HG02623 (cell line): ENCODE measurements at regions not wholly inside any gene's neighbourhood (a gene's known extent, or its start where the extent isn't known, plus 50 kb on each side); places are given as distances from the start of the nearest gene placed in this dataset.

Source experiments
- ATAC-seq: cut with Tn5 transposase; IDR thresholded peaks from one replicate; pipeline ENCODE4 v1.9.1; 2021; ENCODE audit warnings: moderate library complexity; ENCODE audit not compliant: unreplicated experiment

DNA sequence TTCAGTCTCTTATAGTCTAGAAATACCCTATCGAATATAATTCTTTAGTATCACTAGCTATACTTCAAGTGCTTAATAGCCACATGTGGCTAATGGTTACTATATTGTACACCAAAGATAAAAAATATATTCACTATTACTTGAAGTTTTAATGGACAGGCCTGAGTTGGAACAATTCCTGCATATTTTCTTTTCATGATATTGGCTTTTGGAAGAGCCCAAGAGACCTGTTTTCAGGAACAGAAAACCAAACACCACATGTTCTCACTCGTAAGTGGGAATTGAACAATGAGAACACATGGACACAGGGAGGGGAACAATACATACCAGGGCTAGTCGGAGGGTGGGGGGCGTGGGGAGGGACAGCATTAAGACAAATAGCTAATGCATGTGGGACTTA lies 334.4 kb upstream of the TRIB2 start:
- ATAC-seq, result no peak

DNA sequence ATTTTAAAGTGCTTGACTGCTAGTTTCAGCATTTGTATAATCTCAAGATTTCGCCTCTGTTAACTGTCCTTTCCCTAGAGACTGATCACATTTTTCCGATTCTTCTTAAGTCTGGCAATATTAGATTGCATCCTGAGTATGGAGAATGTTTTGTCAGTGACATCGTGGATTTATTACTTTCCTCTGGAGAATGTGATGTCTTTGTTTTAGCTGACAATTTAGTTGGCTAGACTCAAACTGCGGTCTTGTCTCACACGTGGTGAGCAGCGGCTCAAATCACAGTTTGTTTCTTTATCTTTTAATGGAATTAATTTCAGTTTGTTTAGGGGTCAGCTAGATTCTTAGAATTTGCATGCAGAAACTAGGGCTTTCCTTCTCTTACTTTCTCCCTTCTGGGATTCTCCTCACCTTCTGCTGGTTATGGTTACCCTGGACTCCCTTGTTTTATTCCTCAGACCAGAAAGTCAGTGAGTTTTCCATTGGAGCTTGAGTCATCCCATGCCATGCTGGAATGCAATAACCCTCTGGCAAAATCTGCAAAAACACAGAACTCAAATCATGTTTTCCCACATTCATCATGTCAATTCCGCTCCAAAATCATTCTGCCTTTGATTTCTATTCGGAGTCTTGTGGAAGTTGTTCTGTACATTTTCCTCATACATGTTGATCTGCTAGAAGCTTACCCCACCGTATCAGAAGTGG lies 327.2 kb upstream of the TRIB2 start:
- ATAC-seq, result no peak

DNA sequence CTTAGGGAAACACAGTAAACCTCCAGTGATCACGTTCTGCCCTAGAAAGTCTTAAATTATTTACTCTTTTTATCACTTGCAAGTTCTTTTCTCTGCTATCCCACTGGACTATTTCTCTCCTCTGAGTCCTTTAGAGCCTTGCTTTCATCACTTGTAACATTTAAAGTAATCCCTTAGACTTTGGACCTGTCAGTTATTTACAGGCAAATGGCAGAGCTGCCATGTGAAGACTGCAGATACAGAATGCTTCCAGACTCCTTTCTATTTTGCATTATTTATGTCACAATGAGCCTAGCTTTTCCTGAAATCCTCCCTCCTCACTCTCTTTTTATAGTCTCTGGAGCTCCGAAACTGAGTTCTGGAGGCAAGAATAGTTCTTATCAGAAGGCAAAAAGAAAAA lies 325.6 kb upstream of the TRIB2 start:
- ATAC-seq, result no peak

DNA sequence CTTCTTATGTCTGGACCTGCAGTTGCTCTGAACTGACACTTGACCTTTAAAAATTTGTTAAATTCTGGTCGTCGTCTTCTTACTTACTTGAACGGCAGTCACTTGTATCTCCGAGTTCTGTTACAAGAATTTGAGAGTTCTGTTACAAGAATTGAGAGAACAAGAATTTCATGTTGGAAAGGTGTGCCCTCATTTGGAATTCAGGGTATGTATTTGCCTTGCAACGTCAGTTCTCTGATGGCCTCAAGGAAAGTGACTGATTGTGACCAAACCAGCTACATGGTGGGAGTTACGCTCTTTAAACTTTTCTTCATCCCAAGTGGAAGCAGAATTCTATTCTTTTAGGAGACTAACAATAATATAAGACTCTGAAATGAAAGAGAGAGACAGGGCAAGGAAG lies 320.0 kb upstream of the TRIB2 start:
- no peak for ATAC-seq

DNA sequence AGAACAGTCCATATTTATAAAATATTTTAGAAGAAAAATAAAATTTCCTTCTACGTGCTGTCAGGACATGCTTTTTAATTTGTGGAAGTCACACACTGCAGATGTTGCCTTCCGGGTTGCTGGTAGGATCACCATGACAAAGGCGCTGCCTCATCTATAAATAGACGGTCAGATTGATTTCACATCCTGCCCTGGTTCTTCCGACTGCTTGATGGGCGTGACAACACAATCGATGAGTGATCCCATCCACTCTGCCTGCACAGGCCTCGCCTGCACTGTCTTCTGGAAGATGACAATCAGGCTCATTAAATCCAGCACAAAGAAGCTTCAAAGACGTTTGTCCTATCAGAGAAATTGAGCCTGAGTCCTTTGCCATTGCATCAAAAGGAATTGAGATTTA lies 318.9 kb upstream of the TRIB2 start:
- no peak for ATAC-seq

DNA sequence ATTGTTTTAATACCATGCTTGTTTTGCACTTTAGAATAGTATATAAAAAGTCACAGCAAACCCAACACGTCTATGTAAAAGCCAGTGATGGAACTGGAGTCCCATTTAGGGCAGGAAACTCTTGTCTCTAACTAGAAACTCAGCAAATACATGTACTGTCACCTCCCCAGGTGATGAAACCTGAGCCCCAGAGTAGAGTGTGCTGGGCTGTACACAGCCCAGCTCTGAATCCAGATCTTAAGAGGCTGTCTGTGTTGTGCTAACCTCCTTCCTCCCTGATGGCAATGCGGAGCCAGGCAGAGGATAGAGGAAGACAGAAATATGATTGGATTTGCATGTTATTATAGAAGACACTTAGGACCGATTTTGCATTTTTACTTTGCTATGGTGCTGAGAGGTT lies 317.5 kb upstream of the TRIB2 start:
- ATAC-seq, result no peak

DNA sequence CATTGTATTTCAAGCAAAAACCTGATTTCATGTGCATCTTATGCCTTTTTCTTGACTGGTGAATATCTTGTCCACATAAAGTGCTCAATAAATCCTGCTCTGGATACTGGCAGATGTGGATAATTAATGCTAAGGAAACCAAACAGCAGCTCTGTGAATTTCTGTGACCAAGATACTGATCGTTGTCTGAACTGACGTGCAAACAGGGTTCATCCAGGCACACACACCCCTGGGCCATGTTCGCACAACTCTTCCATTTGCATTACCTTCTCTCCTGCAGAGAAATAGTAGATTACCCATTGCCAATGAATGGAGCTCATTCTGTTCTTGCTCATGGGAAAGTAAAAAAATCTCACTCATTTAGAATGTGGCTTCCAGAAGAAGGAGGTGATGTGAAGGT lies 316.2 kb upstream of the TRIB2 start:
- no peak for ATAC-seq

DNA sequence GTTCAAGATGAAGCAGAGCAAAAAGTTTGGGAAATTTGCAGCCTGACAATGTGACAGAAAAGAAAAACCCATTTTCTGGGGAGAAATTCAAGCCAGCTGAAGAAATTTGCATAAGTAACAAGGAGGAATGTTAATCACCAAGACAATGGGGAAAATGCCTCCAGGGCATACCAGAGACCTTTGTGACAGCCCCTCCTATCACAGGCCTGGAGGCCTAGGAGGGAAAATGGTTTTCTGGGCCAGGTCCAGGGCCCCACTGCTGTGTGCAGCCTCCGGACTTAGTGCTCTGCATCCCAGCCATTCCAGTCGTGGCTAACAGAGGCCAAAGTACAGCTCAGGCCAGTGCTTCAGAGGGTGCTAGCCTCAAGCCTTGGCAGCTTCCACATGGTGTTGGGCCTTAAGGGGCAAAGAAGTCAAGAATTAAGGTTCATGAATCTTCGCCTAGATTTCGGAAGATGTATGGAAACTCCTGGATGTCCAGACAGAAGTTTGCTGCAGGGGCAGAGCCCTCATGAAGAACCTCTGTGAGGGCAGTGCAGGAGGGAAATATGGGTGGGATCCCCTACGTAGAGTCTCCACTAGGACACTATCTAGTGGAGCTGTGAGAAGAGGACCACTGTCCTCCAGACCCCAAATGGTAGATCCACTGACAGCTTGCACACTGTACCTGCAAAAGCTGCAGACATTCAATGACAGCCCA lies 314.1 kb upstream of the TRIB2 start:
- ATAC-seq, result no peak

DNA sequence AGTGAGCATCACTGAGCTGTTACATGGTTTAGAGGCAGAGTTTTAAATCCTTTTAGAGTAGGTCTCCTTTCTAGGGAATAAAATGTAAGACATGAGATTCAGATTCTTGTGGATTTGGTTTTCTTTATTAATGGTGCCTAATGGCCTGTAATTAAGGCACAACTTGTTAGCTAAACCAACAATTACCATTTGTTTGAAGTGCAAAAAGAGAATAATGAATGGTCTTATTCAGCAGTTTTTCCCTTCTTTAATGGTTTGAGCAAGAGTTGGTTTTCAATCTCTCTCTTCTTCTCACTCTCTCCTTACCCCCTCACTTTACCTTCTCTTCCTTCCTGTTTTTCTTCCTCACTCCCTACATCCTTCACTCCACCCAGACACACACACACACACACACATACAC lies 312.2 kb upstream of the TRIB2 start:
- no peak for ATAC-seq

DNA sequence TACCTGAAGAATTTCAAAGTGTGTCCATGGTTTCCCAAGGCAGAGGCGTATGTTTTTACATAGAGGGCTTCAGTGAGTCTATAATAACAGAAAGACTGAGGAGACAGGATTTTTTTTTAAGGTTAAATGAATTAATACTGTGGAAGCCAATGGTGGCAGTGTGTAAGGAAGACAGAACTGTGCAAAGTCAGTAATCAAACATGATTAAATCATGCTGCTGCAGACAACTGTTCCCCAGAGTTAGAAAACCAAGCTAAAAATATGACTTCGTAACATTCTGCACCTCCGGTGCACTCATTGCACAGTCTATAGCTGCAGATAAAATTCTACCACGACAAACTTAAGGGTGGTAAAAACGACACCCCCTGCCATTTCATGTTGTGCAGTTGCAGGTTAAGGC lies 309.6 kb upstream of the TRIB2 start:
- ATAC-seq, result no peak

DNA sequence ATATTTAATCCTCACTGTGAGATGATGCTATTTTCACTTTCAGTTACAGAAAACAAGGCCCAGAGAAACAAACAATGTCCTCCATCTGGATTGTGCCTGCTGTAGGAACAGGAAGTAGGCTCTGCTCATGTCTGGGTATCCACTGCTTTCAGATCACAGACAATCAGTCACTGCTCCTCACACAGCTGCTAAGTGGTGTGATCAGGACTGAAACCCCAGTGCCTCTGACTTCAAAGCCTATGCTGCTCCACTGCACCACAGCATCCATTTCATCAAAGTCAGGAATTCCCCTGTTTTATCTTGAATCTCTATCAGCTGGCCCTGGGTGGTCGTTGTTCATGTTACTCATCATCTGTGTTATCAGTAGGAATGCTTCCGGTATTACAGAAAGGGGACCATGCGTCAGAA lies 303.8 kb upstream of the TRIB2 start:
- peak; percentile 91 for ATAC-seq

DNA sequence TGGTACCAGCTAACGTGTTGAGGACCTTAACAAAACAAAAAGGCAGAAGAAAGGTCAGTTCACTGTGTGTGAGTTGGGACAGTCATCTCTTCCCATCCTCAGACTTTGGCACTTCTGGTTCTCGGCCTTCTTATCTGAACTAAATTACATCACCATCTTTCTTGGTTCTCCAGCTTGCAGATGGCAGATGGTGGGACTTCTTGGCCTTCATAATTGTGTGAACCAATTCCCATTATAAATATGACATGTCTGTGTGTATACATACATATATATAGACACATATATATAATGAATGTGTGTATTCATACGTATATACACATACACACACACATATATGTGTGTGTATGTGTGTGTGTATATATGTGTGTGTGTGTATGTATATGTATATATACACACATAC lies 301.2 kb upstream of the TRIB2 start:
- no peak for ATAC-seq

DNA sequence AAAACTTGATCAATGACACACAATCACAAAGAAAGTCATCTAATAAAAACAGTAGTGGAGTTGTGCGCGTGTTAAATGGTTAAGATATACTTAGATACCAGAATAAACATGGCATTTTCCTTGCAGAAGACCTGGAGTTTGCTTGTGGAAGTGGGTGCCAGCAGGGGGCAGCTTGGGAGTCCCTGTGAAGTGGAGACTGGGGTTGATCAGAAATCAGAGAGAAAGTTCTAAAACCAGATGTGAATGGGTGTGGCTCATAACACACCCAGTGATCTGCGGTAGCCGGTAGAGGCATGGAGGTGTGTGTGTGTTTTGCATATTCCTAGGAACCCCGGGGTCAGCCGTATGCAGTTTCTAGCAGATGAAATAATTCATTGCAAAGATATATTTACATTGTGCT lies 300.1 kb upstream of the TRIB2 start:
- ATAC-seq, result no peak

DNA sequence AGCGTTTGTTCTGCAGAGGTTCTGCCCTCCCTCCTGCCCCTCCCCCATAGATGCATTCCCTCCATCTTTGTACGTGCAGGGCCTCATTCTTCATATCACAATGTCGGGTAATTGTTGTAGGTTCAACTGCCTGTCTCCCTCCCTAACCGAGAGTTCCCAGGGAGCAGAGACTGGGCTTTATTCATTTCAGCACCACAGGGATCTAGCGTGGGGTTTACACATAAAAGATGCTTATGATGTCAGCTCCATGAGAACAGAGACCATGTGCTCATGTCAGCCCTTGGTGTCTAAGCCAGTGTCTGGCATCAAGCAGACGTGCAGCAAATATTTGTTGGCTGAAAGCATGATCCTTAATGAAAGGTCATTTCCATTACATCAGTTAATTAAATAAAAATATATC lies 298.9 kb upstream of the TRIB2 start:
- ATAC-seq, result no peak

DNA sequence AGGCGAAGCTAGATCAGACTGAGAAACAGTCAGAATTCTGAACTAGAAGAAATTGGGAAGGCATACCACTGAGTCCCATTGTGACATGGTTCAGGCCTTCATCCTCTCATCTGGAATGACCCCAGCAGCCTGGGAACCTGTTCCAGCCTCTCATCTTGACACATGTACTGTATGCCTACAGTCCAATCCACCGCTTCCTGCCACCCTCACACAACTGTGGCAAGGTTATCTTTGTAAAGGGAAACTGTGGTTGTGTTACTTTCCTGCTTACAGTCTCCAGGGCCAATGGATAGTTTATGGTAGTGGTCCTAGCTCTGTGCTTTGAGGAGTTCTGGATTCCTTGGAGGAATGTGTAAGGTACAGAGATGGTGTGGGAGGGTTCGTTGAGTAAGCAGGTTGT lies 296.9 kb upstream of the TRIB2 start:
- no peak for ATAC-seq

DNA sequence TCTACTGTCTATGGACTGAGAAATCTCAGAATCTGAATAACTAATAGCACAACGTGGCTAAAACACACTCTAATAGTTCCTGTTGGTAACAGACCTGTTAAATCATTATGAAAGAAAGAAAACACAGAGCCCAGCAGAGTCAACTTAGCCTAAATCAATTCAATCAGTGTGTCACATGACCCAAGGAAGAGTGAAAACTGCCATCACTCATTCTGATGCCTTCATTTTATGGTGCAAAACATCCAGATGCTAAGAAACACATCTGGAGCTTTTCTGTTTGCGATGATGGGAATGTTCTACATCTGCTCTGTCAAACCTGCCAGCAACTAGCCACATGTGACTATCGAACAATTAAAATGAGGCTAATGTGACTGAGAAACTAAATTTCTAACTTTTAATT lies 295.7 kb upstream of the TRIB2 start:
- no peak for ATAC-seq

DNA sequence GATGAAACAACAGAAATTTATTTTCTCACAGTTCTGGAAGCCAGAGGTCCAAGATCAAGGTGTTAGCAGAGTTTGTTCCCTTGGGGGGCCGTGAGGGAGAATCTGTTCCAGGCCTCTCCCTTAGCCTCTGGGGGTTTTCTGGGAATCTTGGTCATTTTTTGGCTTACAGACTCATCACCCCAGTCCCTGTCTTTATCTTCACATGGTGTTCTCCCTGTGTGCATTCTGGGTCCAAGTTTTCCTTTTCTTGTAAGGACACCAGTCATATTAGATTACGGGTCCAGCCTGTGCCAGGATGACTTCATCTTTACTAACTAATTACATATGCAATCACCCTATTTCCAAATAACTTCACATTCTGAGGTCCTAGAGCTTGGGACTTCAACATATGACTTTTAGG lies 292.5 kb upstream of the TRIB2 start:
- ATAC-seq, result no peak

DNA sequence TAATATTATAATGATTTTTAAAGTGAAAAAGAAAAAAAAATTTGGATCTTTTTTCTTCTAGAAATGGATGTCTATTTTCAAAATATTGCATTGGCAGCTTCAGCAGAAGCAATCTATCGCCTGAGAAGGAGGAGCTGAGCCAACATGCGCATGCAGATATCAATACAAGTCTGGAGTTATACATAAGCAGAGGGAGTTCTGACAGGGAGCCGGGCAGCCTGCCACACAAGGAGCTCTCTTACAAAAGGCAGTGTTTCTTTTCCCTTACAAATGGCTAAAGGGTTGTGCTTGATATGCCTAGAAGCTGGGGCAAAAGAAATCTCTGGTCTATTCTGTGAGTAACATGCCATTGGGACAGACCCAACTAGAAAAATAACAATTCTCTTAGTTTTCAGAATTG lies 291.9 kb upstream of the TRIB2 start:
- no peak for ATAC-seq

DNA sequence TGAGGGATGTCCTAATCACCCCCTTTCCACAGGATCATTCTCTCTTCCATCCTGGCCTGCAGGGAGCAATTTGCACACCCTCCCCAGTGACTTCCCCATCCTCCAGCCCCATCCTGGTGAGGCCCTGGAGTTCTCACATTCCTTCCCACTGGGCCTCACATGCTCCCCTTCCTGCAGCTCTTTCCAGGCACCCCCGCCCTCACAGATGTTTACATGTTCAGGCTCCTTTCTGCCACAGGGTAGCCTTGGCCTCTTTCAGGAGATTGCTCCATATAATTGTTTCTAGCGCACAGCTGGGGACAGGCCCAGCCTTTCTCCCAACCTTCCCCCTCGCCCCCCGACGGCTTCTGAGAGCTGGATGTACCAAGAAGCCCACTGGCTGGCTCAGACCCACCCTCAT lies 288.4 kb upstream of the TRIB2 start:
- no peak for ATAC-seq

DNA sequence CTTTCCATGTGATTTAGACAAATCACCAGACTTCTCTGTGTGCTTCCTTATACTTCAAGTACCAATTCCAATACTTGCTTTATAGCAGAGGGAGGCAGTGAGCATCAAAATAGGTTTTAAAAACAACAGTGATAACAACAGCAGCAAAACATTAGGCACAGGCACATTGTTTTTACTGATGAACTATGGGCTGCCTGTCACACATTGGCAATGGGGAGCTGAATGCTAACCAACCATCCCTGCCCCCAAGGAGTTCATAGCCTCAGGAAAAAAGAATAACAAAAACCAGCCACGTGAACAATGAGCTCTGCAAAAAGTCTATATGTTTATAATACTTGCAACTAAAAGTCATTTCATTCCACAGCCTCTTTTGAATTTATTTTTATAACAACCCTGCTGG lies 287.9 kb upstream of the TRIB2 start:
- ATAC-seq, result no peak

DNA sequence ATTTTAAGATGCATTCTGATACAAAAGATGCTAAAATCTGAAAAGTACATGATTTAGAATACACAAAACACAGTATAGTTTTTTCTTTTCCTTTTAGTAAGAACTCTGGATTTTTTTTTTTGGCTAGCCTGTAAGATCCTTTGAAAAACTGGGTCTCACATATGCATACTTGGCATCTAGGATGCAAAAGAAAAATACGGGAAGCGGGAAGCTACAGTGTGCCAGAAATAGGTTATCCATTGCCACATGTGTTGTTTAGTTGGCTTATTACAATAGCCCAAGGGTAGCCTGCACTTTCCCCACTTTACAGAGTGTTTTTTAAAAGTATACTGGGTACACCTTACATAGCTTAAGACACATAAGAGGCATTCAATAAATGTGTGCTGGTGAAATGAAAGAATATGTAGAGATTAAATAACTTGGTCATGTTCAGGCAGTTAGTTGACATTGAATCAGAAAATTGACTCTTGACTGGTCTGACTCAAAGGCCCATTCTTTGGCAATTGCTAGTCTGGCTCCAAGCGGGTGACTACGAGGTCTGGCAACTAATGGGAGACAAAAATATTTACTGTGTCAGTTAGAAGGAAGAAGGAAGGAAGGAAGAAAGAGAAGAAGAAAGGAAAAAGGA lies 286.8 kb upstream of the TRIB2 start:
- no peak for ATAC-seq

DNA sequence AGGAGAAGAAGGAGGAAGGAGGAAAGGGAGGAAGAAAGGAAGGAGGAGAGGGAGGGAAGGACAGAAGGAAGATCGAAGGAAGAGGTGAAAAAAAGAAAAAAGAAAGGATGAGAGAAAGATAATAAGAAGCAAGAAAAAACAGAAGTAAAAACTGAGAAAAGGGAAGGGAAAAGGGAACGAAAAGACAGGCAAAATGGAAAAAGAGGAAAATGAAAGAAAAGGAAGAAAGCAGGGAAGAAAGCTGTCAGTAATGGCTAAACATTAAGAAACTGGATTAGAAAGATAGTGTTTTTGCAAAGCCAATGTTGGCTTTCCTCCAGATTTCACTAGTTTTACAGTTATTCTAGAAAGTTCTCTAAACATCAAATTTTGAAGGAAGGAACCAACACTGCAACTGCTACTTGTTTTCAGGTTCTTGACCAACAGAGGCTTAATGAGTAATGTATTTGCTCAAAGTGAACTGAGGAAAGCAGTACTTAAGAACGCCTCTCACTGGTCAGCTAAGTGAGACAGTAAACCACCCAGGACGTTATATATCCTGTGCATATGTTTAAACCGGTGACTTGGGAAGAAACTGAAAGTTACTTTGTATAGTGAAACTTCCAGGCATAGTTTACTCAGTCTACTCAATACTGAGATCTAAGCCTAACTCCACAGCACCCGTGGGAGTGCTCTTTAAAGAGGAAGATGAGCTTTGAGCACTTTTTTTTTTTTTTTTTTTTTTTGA lies 286.2 kb upstream of the TRIB2 start:
- peak; percentile 96 for ATAC-seq
